ENCODE measurements at regions not wholly inside any gene's neighbourhood (a gene's known extent, or its start where the extent isn't known, plus 50 kb on each side); places are given as distances from the start of the nearest gene placed in this dataset.

DNA sequence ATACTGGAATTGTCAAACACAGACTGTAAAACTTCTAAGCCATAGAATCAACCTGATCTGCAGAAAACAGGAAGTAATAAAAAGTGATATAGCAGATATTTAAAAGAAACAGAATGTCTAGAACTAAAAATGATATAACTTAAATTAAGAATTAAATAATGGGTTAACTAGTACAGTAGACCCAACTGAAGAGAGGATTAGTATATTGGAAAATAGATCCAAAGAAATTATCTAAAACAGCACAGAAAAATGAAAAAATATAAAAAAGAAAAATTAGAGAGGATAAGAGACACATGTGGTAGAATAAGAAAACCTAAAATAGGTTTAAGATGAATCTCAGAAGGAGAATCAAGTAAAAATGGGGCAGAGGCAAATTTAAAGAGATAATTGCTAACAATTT is 219.9 kb downstream of the SEMA6A start:
- Histone ChIP-seq H3K27ac (ENCODE audit: low read depth, low read length) (no peak overlapping the region), H3K36me3 (ENCODE audit: insufficient read depth, low read length) (no peaks in the 10 kb centered on the region), H3K4me1 (ENCODE audit: insufficient read depth, low read length) (no peaks in the 10 kb centered on the region), H2AFZ (ENCODE audit: low read depth, low read length) (no peak overlapping the region), H3K9me3 (ENCODE audit: insufficient read depth, low read depth, low read length) (no peaks in the 10 kb centered on the region), H3K27me3 (ENCODE audit: insufficient read depth, low read length) (no peaks in the 10 kb centered on the region), H3K4me3 (ENCODE audit: insufficient read depth, low read depth, low read length) (no peak overlapping the region), H3K9ac (ENCODE audit: low read length) (no peak overlapping the region), H4K20me1 (ENCODE audit: insufficient read depth, low read length) (no peaks in the 10 kb centered on the region), H3K4me2 (ENCODE audit: low read length) (no peak overlapping the region), H3K79me2 (ENCODE audit: insufficient read depth, low read length) (no peaks in the 10 kb centered on the region)
- H3K4me3 Mint-ChIP-seq (ENCODE audit: unreplicated experiment): no peak overlapping the region
- no peak overlapping the region for H3K27ac Mint-ChIP-seq (ENCODE audit: unreplicated experiment)
- H3K27me3 Mint-ChIP-seq (ENCODE audit: low read depth, unreplicated experiment): no peaks in the 10 kb centered on the region
- H3K4me1 Mint-ChIP-seq (ENCODE audit: low read depth, unreplicated experiment): no peaks in the 10 kb centered on the region
- DNase-seq (ENCODE audit: low read depth) (no peak), FAIRE-seq (no peak)
- no peak for TF ChIP-seq CTCF (IDR thresholded peaks at IDR 0.05; ENCODE audit: insufficient read depth, low read depth, low read length)
- peaks cover 9% of the 10 kb centered on the region for H3K36me3 Mint-ChIP-seq (ENCODE audit: low read depth, unreplicated experiment)
- H3K9me3 Mint-ChIP-seq (ENCODE audit: unreplicated experiment): peaks cover 6% of the 10 kb centered on the region

GRCh38 chr5:116347657-116348056 is 227.0 kb downstream of the SEMA6A start:
- H3K27ac Mint-ChIP-seq (ENCODE audit: unreplicated experiment): no peak overlapping the region
- FAIRE-seq (no peak), DNase-seq (ENCODE audit: low read depth) (no peak)
- Histone ChIP-seq H3K4me3 (ENCODE audit: insufficient read depth, low read depth, low read length) (no peak overlapping the region), H3K27me3 (ENCODE audit: insufficient read depth, low read length) (no peaks in the 10 kb centered on the region), H3K79me2 (ENCODE audit: insufficient read depth, low read length) (no peaks in the 10 kb centered on the region), H3K27ac (ENCODE audit: low read depth, low read length) (no peak overlapping the region), H3K9me3 (ENCODE audit: insufficient read depth, low read depth, low read length) (no peaks in the 10 kb centered on the region), H3K4me1 (ENCODE audit: insufficient read depth, low read length) (no peaks in the 10 kb centered on the region), H3K4me2 (ENCODE audit: low read length) (no peak overlapping the region), H3K36me3 (ENCODE audit: insufficient read depth, low read length) (no peaks in the 10 kb centered on the region), H3K9ac (ENCODE audit: low read length) (no peak overlapping the region), H2AFZ (ENCODE audit: low read depth, low read length) (no peak overlapping the region), H4K20me1 (ENCODE audit: insufficient read depth, low read length) (no peaks in the 10 kb centered on the region)
- no peak for TF ChIP-seq CTCF (IDR thresholded peaks at IDR 0.05; ENCODE audit: insufficient read depth, low read depth, low read length)
- TF ChIP-seq EZH2 (IDR thresholded peaks at IDR 0.05; ENCODE audit: insufficient read depth, low read length): no peak
- H3K4me1 Mint-ChIP-seq (ENCODE audit: low read depth, unreplicated experiment): no peaks in the 10 kb centered on the region
- peaks cover 11% of the 10 kb centered on the region for H3K9me3 Mint-ChIP-seq (ENCODE audit: unreplicated experiment)
- no peaks in the 10 kb centered on the region for H3K27me3 Mint-ChIP-seq (ENCODE audit: low read depth, unreplicated experiment)
- no peak overlapping the region for H3K4me3 Mint-ChIP-seq (ENCODE audit: unreplicated experiment)
- H3K36me3 Mint-ChIP-seq (ENCODE audit: low read depth, unreplicated experiment): peaks cover 7% of the 10 kb centered on the region

GRCh38 chr5:116343961-116344360 is 230.7 kb downstream of the SEMA6A start:
- TF ChIP-seq CTCF (IDR thresholded peaks at IDR 0.05; ENCODE audit: insufficient read depth, low read depth, low read length): no peak
- TF ChIP-seq EZH2 (IDR thresholded peaks at IDR 0.05; ENCODE audit: insufficient read depth, low read length): no peak
- FAIRE-seq (no peak), DNase-seq (ENCODE audit: low read depth) (no peak)
- no peak overlapping the region for H3K9ac ChIP-seq (ENCODE audit: low read length)
- H3K27me3 Mint-ChIP-seq (ENCODE audit: low read depth, unreplicated experiment): no peaks in the 10 kb centered on the region
- H3K9me3 Mint-ChIP-seq (ENCODE audit: unreplicated experiment): peaks cover 8% of the 10 kb centered on the region
- H3K4me3 Mint-ChIP-seq (ENCODE audit: unreplicated experiment): no peak overlapping the region
- no peaks in the 10 kb centered on the region for H3K9me3 ChIP-seq (ENCODE audit: insufficient read depth, low read depth, low read length)
- H3K4me1 ChIP-seq (ENCODE audit: insufficient read depth, low read length): no peaks in the 10 kb centered on the region
- no peaks in the 10 kb centered on the region for H3K4me1 Mint-ChIP-seq (ENCODE audit: low read depth, unreplicated experiment)
- no peak overlapping the region for H3K4me3 ChIP-seq (ENCODE audit: insufficient read depth, low read depth, low read length)
- H3K79me2 ChIP-seq (ENCODE audit: insufficient read depth, low read length): no peaks in the 10 kb centered on the region
- H4K20me1 ChIP-seq (ENCODE audit: insufficient read depth, low read length): no peaks in the 10 kb centered on the region
- no peak overlapping the region for H3K27ac ChIP-seq (ENCODE audit: low read depth, low read length)
- H3K27ac Mint-ChIP-seq (ENCODE audit: unreplicated experiment): no peak overlapping the region
- H3K27me3 ChIP-seq (ENCODE audit: insufficient read depth, low read length): no peaks in the 10 kb centered on the region
- H3K4me2 ChIP-seq (ENCODE audit: low read length): no peak overlapping the region
- no peaks in the 10 kb centered on the region for H3K36me3 ChIP-seq (ENCODE audit: insufficient read depth, low read length)
- peaks cover 2% of the 10 kb centered on the region for H3K36me3 Mint-ChIP-seq (ENCODE audit: low read depth, unreplicated experiment)
- H2AFZ ChIP-seq (ENCODE audit: low read depth, low read length): no peak overlapping the region

Data from astrocyte (in vitro differentiated cells and primary cell).